Activated CD4-positive, alpha-beta memory T cell treated with anti-CD3 and anti-CD28 coated beads, Interleukin-2, amount 10 ng/mL, durations not matched to agents 7 days and 5 days (primary cell): ENCODE measurements at regions not wholly inside any gene's neighbourhood (a gene's known extent, or its start where the extent isn't known, plus 50 kb on each side); places are given as distances from the start of the nearest gene placed in this dataset.
"Not testable (repeated sequence)": the region's sequence is repeated elsewhere in the genome, so short reads cannot be mapped to it uniquely, and the experiment has no call there.

ENCODE experiments used
- CTCF ChIA-PET: fragments of 350-600 bp; sonication (Branson Sonifier 250); formaldehyde crosslinking; loops from one replicate; lab custom pipeline; 2021; ENCODE audit warnings: antibody characterized with exemption, inconsistent platforms; lab: Charles Lee
- POLR2A ChIA-PET: fragments of 350-600 bp; sonication (Branson Sonifier 250); formaldehyde crosslinking; loops from one replicate; lab custom pipeline; 2021; ENCODE audit warnings: antibody characterized with exemption; lab: Charles Lee
- DNase-seq: peaks from one replicate; pipeline ENCODE4 v3.0.0-alpha.2; 2020
- H3K27ac Mint-ChIP-seq: one replicate; pipeline ENCODE4 v1.8.0; 2021; ENCODE audit warnings: mild to moderate bottlenecking, mixed read lengths
- H3K27me3 Mint-ChIP-seq: one replicate; pipeline ENCODE4 v1.8.0; 2021; ENCODE audit warnings: mixed read lengths
- H3K36me3 Mint-ChIP-seq: one replicate; pipeline ENCODE4 v1.8.0; 2021; ENCODE audit warnings: low read depth, mixed read lengths
- H3K4me1 Mint-ChIP-seq: one replicate; pipeline ENCODE4 v1.8.0; 2021; ENCODE audit warnings: mixed read lengths
- H3K4me3 Mint-ChIP-seq: one replicate; pipeline ENCODE4 v1.8.0; 2021; ENCODE audit warnings: mild to moderate bottlenecking, mixed read lengths
- H3K9me3 Mint-ChIP-seq: one replicate; pipeline ENCODE4 v1.8.0; 2021; ENCODE audit warnings: mixed read lengths

DNA sequence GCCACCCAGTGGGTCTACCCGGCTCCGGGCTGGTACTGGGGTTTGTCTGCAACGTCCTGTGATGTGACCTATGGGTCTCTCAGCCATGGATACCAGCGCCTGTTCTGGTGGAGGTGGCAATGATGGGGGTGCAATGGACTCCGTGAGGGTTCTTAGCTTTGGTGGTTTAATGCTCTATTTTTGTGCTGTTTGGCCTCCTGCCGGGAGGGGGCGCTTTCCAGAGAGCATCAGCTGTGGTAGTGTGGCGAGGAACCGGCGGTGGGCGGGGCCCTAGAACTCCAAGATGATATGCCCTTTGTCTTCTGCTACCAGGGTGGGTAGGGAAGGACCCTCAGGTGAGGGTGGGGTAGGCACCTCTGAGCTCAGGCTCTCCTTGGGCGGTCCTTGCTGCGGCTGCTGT lies 324.1 kb upstream of the ZFP42 start:
- H3K9me3 Mint-ChIP-seq, result peaks cover 13% of the 10 kb centered on the region
- POLR2A ChIA-PET, DNase-seq, H3K4me3 Mint-ChIP-seq, H3K27ac Mint-ChIP-seq, H3K4me1 Mint-ChIP-seq, H3K27me3 Mint-ChIP-seq, H3K36me3 Mint-ChIP-seq, CTCF ChIA-PET: not testable (repeated sequence)

DNA sequence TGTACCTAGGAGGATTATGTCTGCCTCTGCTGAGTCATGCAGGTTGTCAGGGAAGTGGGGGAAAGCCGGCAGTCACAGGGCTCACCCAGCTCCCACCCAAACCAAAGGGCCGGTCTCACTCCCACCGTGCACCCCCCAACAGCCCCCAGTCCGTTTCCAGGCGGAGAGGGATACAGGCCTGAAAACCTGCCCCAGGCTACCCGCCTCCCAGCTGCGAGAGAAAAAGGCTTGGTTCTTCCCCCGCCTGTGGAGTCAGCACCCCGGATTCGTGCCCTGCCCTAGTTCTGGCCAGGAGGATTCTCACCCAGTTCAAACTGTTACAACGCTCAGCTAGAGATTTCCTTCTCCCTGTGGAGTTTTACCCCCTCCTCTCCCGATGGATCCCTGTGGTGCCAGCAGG lies 323.6 kb upstream of the ZFP42 start:
- CTCF ChIA-PET, H3K36me3 Mint-ChIP-seq, H3K27me3 Mint-ChIP-seq, POLR2A ChIA-PET, H3K4me3 Mint-ChIP-seq, H3K4me1 Mint-ChIP-seq, DNase-seq, H3K9me3 Mint-ChIP-seq, H3K27ac Mint-ChIP-seq: not testable (repeated sequence)

GRCh38 chr4:187672526-187672925 lies 323.0 kb upstream of the ZFP42 start:
- CTCF ChIA-PET, H3K4me3 Mint-ChIP-seq, H3K27me3 Mint-ChIP-seq, DNase-seq, H3K4me1 Mint-ChIP-seq, H3K36me3 Mint-ChIP-seq, POLR2A ChIA-PET, H3K9me3 Mint-ChIP-seq, H3K27ac Mint-ChIP-seq: not testable (repeated sequence)

- H3K9me3 Mint-ChIP-seq, result peaks cover 7% of the 10 kb centered on the region
- POLR2A ChIA-PET, result no interaction called here
Observed at GRCh38 chr4:187679450-187679849, 316.1 kb upstream of the ZFP42 start.

GRCh38 chr4:187685247-187685646 lies 310.3 kb upstream of the ZFP42 start:
- no peak for DNase-seq
- Mint-ChIP-seq H3K27me3 (no peaks in the 10 kb centered on the region), H3K36me3 (no peaks in the 10 kb centered on the region), H3K9me3 (peaks cover 8% of the 10 kb centered on the region), H3K4me1 (no peaks in the 10 kb centered on the region), H3K27ac (no peak overlapping the region), H3K4me3 (no peak overlapping the region)
- ChIA-PET POLR2A (no interaction called here), CTCF (no interaction called here)

More at GRCh38 chr4:187679450-187679849, 316.1 kb upstream of the ZFP42 start:
- DNase-seq, result no peak
- Mint-ChIP-seq H3K27ac (no peak overlapping the region), H3K4me1 (no peaks in the 10 kb centered on the region), H3K4me3 (no peak overlapping the region), H3K36me3 (no peaks in the 10 kb centered on the region), H3K27me3 (no peaks in the 10 kb centered on the region)
- CTCF ChIA-PET, result no interaction called here

DNA sequence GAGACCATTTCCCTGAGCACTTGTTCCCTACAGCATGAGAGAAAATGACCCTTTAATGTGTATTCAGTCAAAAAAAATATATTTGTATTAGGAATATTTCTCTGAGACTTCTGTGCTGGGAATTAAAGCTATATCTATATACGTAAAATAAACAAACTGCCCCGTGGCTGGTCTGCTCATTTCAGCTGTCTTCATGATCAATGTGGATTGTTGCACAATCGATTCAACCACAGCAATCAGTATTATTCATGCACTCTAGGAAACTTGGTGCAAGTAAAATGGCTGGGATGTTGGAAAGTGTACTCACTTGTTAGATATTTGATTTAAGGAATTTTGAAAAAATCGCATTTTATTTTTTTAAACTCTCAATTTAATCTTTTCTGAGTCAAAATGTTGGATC lies 307.9 kb upstream of the ZFP42 start:
- no peak overlapping the region for H3K27ac Mint-ChIP-seq
- H3K9me3 Mint-ChIP-seq, result peaks cover 6% of the 10 kb centered on the region
- no peak overlapping the region for H3K4me3 Mint-ChIP-seq
- no peaks in the 10 kb centered on the region for H3K4me1 Mint-ChIP-seq
- no peaks in the 10 kb centered on the region for H3K27me3 Mint-ChIP-seq
- CTCF ChIA-PET, result no interaction called here
- H3K36me3 Mint-ChIP-seq, result no peaks in the 10 kb centered on the region
- POLR2A ChIA-PET, result no interaction called here
- DNase-seq, result no peak

GRCh38 chr4:187692626-187693025 lies 302.9 kb upstream of the ZFP42 start:
- Mint-ChIP-seq H3K9me3 (peaks cover 8% of the 10 kb centered on the region), H3K4me3 (no peak overlapping the region), H3K36me3 (no peaks in the 10 kb centered on the region), H3K27me3 (no peaks in the 10 kb centered on the region), H3K27ac (no peak overlapping the region), H3K4me1 (no peaks in the 10 kb centered on the region)
- CTCF ChIA-PET, result no interaction called here
- POLR2A ChIA-PET, result no interaction called here
- no peak for DNase-seq

- POLR2A ChIA-PET, H3K27me3 Mint-ChIP-seq, CTCF ChIA-PET, H3K36me3 Mint-ChIP-seq, H3K9me3 Mint-ChIP-seq, H3K4me3 Mint-ChIP-seq, H3K4me1 Mint-ChIP-seq, H3K27ac Mint-ChIP-seq, DNase-seq: not testable (repeated sequence)
Observed at GRCh38 chr4:187695531-187695930, 300.0 kb upstream of the ZFP42 start.

- Mint-ChIP-seq H3K27me3 (no peaks in the 10 kb centered on the region), H3K9me3 (peaks cover 16% of the 10 kb centered on the region), H3K27ac (no peak overlapping the region), H3K4me1 (no peaks in the 10 kb centered on the region), H3K4me3 (no peak overlapping the region), H3K36me3 (no peaks in the 10 kb centered on the region)
- ChIA-PET CTCF (no interaction called here), POLR2A (no interaction called here)
- no peak for DNase-seq
Observed at GRCh38 chr4:187711586-187711985, 284.0 kb upstream of the ZFP42 start.

- Mint-ChIP-seq H3K27me3 (no peaks in the 10 kb centered on the region), H3K4me1 (no peaks in the 10 kb centered on the region), H3K4me3 (no peak overlapping the region), H3K9me3 (peaks cover 2% of the 10 kb centered on the region), H3K36me3 (no peaks in the 10 kb centered on the region), H3K27ac (no peak overlapping the region)
- ChIA-PET POLR2A (no interaction called here), CTCF (interaction anchor here (0.7 kb wide), 1 partner anchor 96 kb away, joined by 4 read pairs; no protein-coding TSS in a partner anchor)
- DNase-seq, result no peak
Observed at GRCh38 chr4:187714957-187715356, 280.6 kb upstream of the ZFP42 start.

DNA sequence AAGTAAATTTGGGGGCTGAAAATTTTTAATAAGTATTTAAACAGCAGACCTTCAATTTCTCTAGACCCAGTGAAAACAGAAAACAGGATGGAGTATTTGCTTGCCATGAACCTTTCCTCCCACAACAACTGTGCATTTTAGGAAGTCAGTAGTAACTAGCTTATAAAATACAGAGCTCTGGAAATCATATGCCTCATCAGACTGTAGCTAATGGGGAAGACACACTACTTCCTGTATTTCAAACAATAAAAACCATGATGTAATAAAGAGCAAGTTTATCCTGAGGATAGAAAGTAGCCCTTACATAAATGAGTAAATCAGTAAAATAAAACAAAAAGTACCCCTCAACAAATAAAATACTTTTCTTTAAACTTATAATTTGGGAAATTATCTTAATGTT lies 280.1 kb upstream of the ZFP42 start:
- H3K27me3 Mint-ChIP-seq, result no peaks in the 10 kb centered on the region
- H3K36me3 Mint-ChIP-seq, result no peaks in the 10 kb centered on the region
- no peak overlapping the region for H3K27ac Mint-ChIP-seq
- H3K9me3 Mint-ChIP-seq, result peaks cover 2% of the 10 kb centered on the region
- no peak overlapping the region for H3K4me3 Mint-ChIP-seq
- POLR2A ChIA-PET, result no interaction called here
- no peaks in the 10 kb centered on the region for H3K4me1 Mint-ChIP-seq
- no peak for DNase-seq
- CTCF ChIA-PET, result no interaction called here

DNA sequence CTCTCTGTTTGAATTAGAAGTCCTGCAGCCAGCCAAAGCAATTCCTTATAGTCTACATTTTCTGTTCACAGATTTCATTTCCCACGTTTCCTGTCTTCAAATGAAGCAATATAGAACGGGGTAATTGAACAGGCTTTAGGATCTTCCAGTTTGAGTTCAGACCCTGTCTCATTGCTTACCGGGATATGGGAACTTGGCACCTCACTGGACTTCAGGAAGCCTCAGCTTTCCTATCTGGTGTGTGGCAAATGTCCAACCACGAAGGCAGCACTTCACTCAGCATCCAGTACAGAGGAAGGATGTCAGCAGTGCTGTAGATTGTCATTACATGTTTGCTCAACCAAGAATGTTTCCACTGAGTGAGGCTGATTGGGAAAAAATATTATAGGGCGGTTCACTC lies 271.1 kb upstream of the ZFP42 start:
- POLR2A ChIA-PET, result no interaction called here
- no peaks in the 10 kb centered on the region for H3K36me3 Mint-ChIP-seq
- H3K9me3 Mint-ChIP-seq, result peaks cover 20% of the 10 kb centered on the region
- no peaks in the 10 kb centered on the region for H3K27me3 Mint-ChIP-seq
- CTCF ChIA-PET, result no interaction called here
- no peaks in the 10 kb centered on the region for H3K4me1 Mint-ChIP-seq
- H3K4me3 Mint-ChIP-seq, result no peak overlapping the region
- no peak for DNase-seq
- no peak overlapping the region for H3K27ac Mint-ChIP-seq

GRCh38 chr4:187726485-187726884 lies 269.1 kb upstream of the ZFP42 start:
- ChIA-PET CTCF (no interaction called here), POLR2A (no interaction called here)
- H3K9me3 Mint-ChIP-seq, result peaks cover 27% of the 10 kb centered on the region
- no peaks in the 10 kb centered on the region for H3K4me1 Mint-ChIP-seq
- no peak for DNase-seq
- no peaks in the 10 kb centered on the region for H3K36me3 Mint-ChIP-seq
- H3K27ac Mint-ChIP-seq, result no peak overlapping the region
- no peak overlapping the region for H3K4me3 Mint-ChIP-seq
- no peaks in the 10 kb centered on the region for H3K27me3 Mint-ChIP-seq

DNA sequence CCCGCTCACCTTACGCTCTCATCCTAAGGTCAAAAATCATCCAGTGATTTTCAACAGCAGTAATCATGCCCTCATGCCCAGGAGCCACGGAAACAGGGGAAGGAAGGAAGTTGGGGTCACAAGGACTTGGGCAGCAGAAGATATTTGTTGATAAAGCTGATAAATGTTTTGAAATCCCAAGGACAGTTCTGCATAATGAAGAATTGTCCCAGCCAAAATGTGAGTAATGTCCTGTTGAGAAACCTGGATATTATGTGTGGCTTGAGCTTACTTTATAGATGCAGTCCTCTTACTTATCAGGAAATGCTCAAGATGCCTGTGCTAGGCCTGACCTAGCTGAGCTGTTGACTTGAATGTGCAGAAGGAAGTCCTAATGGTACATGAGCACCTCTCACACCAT lies 263.0 kb upstream of the ZFP42 start:
- H3K9me3 Mint-ChIP-seq, result peaks cover 27% of the 10 kb centered on the region
- H3K4me3 Mint-ChIP-seq, result no peak overlapping the region
- no peaks in the 10 kb centered on the region for H3K36me3 Mint-ChIP-seq
- CTCF ChIA-PET, result no interaction called here
- POLR2A ChIA-PET, result no interaction called here
- no peak for DNase-seq
- no peak overlapping the region for H3K27ac Mint-ChIP-seq
- H3K27me3 Mint-ChIP-seq, result no peaks in the 10 kb centered on the region
- H3K4me1 Mint-ChIP-seq, result no peaks in the 10 kb centered on the region

DNA sequence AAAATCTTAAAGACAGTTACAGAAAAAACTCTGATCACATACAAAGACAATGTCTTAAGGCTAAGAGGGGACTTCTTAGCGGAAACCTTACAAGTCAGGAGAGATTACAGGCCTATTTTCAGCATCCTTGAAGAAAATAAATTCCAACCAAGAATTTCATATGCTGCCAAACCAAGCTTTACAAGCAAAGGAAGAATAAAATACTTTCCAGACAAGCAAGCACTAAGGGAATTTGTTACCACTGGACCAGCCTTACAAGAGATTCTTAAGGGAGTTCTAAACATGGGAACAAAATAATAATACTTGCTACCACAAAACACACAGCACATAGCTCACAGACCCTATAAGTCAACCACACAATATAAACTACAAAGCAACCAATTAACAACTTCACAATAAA lies 255.8 kb upstream of the ZFP42 start:
- DNase-seq, result no peak
- no peak overlapping the region for H3K4me3 Mint-ChIP-seq
- CTCF ChIA-PET, result no interaction called here
- no peaks in the 10 kb centered on the region for H3K27me3 Mint-ChIP-seq
- no peak overlapping the region for H3K27ac Mint-ChIP-seq
- peaks cover 25% of the 10 kb centered on the region for H3K9me3 Mint-ChIP-seq
- no peaks in the 10 kb centered on the region for H3K36me3 Mint-ChIP-seq
- no peaks in the 10 kb centered on the region for H3K4me1 Mint-ChIP-seq
- POLR2A ChIA-PET, result no interaction called here
